ENCODE measurements at regions not wholly inside any gene's neighbourhood (a gene's known extent, or its start where the extent isn't known, plus 50 kb on each side); places are given as distances from the start of the nearest gene placed in this dataset.
A peak's percentile ranks its signal among the peaks of the same experiment; 100 is the strongest.

DNA sequence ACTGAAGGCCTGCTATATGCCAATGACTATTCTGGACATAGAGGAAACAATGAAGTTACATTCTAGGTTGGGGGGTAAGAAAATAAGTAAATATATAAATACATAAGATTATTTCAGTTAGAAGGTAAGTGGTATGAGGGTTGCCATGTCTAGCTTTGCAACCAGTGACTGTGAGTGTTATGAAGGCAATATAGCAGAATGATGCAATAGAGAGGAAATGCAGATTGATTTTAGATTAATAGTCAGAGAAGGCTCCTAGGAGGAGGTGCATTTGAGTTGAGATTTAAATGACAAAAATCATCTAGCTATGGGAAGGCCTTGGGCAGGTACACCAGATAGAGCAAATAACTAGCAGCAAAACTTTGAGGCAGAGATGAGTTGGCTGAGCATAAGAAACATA lies 243.2 kb downstream of the FBXO8 start:
- no peaks in the 10 kb centered on the region for H3K36me3 ChIP-seq (ENCODE audit: control insufficient read depth, insufficient read depth, low read length)
- no peak for FAIRE-seq
- no peaks in the 10 kb centered on the region for H3K79me2 ChIP-seq (ENCODE audit: control insufficient read depth, insufficient read depth, low read length)
- H3K4me3 ChIP-seq = no peak overlapping the region
- no peak for DNase-seq (ENCODE audit: extremely low read depth in 1 of 4, low spot score in 3 of 4)
- no TSS peak for BruUV-seq (replicated peaks)
- ChIA-PET CTCF (ENCODE audit: low intra/inter-chr PET ratio) (no interaction called here), POLR2A (interaction anchor here (0.6 to 1.1 kb wide), 2 partner anchors 33 to 126 kb away, joined by 3 to 4 read pairs; no protein-coding TSS in a partner anchor)
- no peak overlapping the region for H3K27ac ChIP-seq (ENCODE audit: extremely low read depth, low read depth, low read length)
- 0 out of 2 replicates have a peak overlapping the region, but pooled peaks have one; percentile 22 for H2AFZ ChIP-seq (ENCODE audit: low read depth, low read length)
- in situ Hi-C loops (cut with MboI) (no loop called here), intact Hi-C loops (cut with micrococcal nuclease) (no loop called here)
- H4K20me1 ChIP-seq (replicated peaks; ENCODE audit: control insufficient read depth, insufficient read depth, low read length) = no peaks in the 10 kb centered on the region
- ATAC-seq = no peak
- no peak overlapping the region for H3K9ac ChIP-seq (ENCODE audit: insufficient read depth in 1 of 2, low read depth in 2 of 2, low read length in 2 of 2)
- H3K4me2 ChIP-seq (ENCODE audit: insufficient read depth, low read length) = no peak overlapping the region
- no peaks in the 10 kb centered on the region for H3K9me1 ChIP-seq (ENCODE audit: control insufficient read depth, insufficient read depth, low read length)
- no peaks in the 10 kb centered on the region for H3K4me1 ChIP-seq (replicated peaks in 1 of 2; ENCODE audit: control insufficient read depth in 2 of 2, insufficient read depth in 2 of 2, low read length in 2 of 2)
- H3K27me3 ChIP-seq (ENCODE audit: control insufficient read depth in 2 of 2, insufficient read depth in 2 of 2, low read length in 2 of 2) = no peaks in the 10 kb centered on the region
- no peaks in the 10 kb centered on the region for H3K9me3 ChIP-seq (replicated peaks; ENCODE audit: control insufficient read depth, insufficient read depth, low read depth, low read length)
- TF ChIP-seq SAFB2 (IDR thresholded peaks at IDR 0.05; ENCODE audit: borderline replicate concordance, low read depth, low read length, severe bottlenecking) (no peak), RFX7 (CRISPR knock-in tag; IDR thresholded peaks at IDR 0.05) (no peak), YY1 (IDR thresholded peaks at IDR 0.05; ENCODE audit: borderline replicate concordance in 1 of 3, control insufficient read depth in 1 of 3, extremely low read depth in 1 of 3, insufficient read depth in 3 of 3, insufficient read length in 1 of 3, insufficient replicate concordance in 2 of 3, low read depth in 1 of 3, low read length in 2 of 3) (no peak), GTF2A2 (tag; IDR thresholded peaks at IDR 0.05) (no peak), ZNF347 (CRISPR knock-in tag; IDR thresholded peaks at IDR 0.05; ENCODE audit: low read depth) (no peak), ZBTB1 (CRISPR knock-in tag; IDR thresholded peaks at IDR 0.05; ENCODE audit: borderline replicate concordance, low read depth) (no peak), EZH2 (IDR thresholded peaks at IDR 0.05; ENCODE audit: borderline replicate concordance, low read depth, low read length) (no peak), E2F3 (CRISPR knock-in tag; IDR thresholded peaks at IDR 0.05) (no peak), ATF4 (CRISPR knock-in tag; IDR thresholded peaks at IDR 0.05) (no peak), KDM2B (CRISPR knock-in tag; IDR thresholded peaks at IDR 0.05) (no peak), SLC30A9 (CRISPR knock-in tag; IDR thresholded peaks at IDR 0.05) (no peak), KDM1A (IDR thresholded peaks at IDR 0.05) (no peak), ZBTB26 (CRISPR knock-in tag; IDR thresholded peaks at IDR 0.05) (no peak), SP2 (IDR thresholded peaks at IDR 0.05; ENCODE audit: extremely low read depth, low read depth, low read length, poor library complexity, severe bottlenecking) (no peak)
- TF ChIP-seq, protein P1, sequence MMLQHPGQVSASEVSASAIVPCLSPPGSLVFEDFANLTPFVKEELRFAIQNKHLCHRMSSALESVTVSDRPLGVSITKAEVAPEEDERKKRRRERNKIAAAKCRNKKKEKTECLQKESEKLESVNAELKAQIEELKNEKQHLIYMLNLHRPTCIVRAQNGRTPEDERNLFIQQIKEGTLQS (IDR thresholded peaks at IDR 0.05) = peak; percentile 55
- TF ChIP-seq, protein P1 (CRISPR knock-in tag; conservative IDR thresholded peaks at IDR 0.05) = no peak
- TF ChIP-seq, protein P2, sequence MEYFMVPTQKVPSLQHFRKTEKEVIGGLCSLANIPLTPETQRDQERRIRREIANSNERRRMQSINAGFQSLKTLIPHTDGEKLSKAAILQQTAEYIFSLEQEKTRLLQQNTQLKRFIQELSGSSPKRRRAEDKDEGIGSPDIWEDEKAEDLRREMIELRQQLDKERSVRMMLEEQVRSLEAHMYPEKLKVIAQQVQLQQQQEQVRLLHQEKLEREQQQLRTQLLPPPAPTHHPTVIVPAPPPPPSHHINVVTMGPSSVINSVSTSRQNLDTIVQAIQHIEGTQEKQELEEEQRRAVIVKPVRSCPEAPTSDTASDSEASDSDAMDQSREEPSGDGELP (CRISPR knock-in tag; IDR thresholded peaks at IDR 0.05; ENCODE audit: borderline replicate concordance) = no peak
- TF ChIP-seq, protein P3, sequence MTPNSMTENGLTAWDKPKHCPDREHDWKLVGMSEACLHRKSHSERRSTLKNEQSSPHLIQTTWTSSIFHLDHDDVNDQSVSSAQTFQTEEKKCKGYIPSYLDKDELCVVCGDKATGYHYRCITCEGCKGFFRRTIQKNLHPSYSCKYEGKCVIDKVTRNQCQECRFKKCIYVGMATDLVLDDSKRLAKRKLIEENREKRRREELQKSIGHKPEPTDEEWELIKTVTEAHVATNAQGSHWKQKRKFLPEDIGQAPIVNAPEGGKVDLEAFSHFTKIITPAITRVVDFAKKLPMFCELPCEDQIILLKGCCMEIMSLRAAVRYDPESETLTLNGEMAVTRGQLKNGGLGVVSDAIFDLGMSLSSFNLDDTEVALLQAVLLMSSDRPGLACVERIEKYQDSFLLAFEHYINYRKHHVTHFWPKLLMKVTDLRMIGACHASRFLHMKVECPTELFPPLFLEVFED (CRISPR knock-in tag; conservative IDR thresholded peaks at IDR 0.05) = no peak

Measured in K562 (cell line).